ENCODE measurements at regions not wholly inside any gene's neighbourhood (a gene's known extent, or its start where the extent isn't known, plus 50 kb on each side); places are given as distances from the start of the nearest gene placed in this dataset.
A peak's percentile ranks its signal among the peaks of the same experiment; 100 is the strongest.

GRCh38 chr12:90084018-90084417 is 375.4 kb upstream of the ATP2B1 start:
- ATAC-seq (ENCODE audit: low read depth), result no peak
- no peak for DNase-seq
- no peaks in the 10 kb centered on the region for H3K27me3 Mint-ChIP-seq
- H3K27ac Mint-ChIP-seq, result no peak overlapping the region
- H3K9me3 Mint-ChIP-seq, result no peaks in the 10 kb centered on the region
- no peak overlapping the region for H3K4me3 Mint-ChIP-seq
- no peaks in the 10 kb centered on the region for H3K4me1 Mint-ChIP-seq
- H3K36me3 Mint-ChIP-seq, result peaks cover 2% of the 10 kb centered on the region
- POLR2A ChIA-PET, result no interaction called here

GRCh38 chr12:90080616-90081015 is 372.0 kb upstream of the ATP2B1 start:
- no peak overlapping the region for H3K27ac Mint-ChIP-seq
- DNase-seq, result no peak
- H3K4me1 Mint-ChIP-seq, result peaks cover 10% of the 10 kb centered on the region
- POLR2A ChIA-PET, result no interaction called here
- no peak for ATAC-seq (ENCODE audit: low read depth)
- no peaks in the 10 kb centered on the region for H3K36me3 Mint-ChIP-seq
- no peaks in the 10 kb centered on the region for H3K27me3 Mint-ChIP-seq
- H3K9me3 Mint-ChIP-seq, result peaks cover 2% of the 10 kb centered on the region
- no peak overlapping the region for H3K4me3 Mint-ChIP-seq

- no peak overlapping the region for H3K4me3 Mint-ChIP-seq
- POLR2A ChIA-PET, result no interaction called here
Measured at GRCh38 chr12:90079529-90080210, 371.0 kb upstream of the ATP2B1 start.

GRCh38 chr12:90078344-90078743 is 369.7 kb upstream of the ATP2B1 start:
- DNase-seq (no peak), ATAC-seq (ENCODE audit: low read depth) (no peak)
- Mint-ChIP-seq H3K27ac (no peak overlapping the region), H3K4me3 (no peak overlapping the region), H3K36me3 (peaks cover 2% of the 10 kb centered on the region), H3K4me1 (peaks cover 12% of the 10 kb centered on the region), H3K27me3 (peaks cover 3% of the 10 kb centered on the region), H3K9me3 (peaks cover 4% of the 10 kb centered on the region)
- POLR2A ChIA-PET, result no interaction called here

More at GRCh38 chr12:90079529-90080210, 371.0 kb upstream of the ATP2B1 start:
- DNase-seq, result no peak
- H3K36me3 Mint-ChIP-seq, result no peaks in the 10 kb centered on the region
- no peak overlapping the region for H3K27ac Mint-ChIP-seq
- peaks cover 4% of the 10 kb centered on the region for H3K9me3 Mint-ChIP-seq
- H3K27me3 Mint-ChIP-seq, result no peaks in the 10 kb centered on the region
- no peak for ATAC-seq (ENCODE audit: low read depth)
- H3K4me1 Mint-ChIP-seq, result peaks cover 12% of the 10 kb centered on the region

GRCh38 chr12:90077756-90078155 is 369.1 kb upstream of the ATP2B1 start:
- Mint-ChIP-seq H3K4me1 (peaks cover 12% of the 10 kb centered on the region), H3K9me3 (peaks cover 4% of the 10 kb centered on the region), H3K36me3 (peaks cover 2% of the 10 kb centered on the region), H3K4me3 (no peak overlapping the region), H3K27ac (no peak overlapping the region), H3K27me3 (peaks cover 4% of the 10 kb centered on the region)
- DNase-seq, result no peak
- ATAC-seq (ENCODE audit: low read depth), result no peak
- POLR2A ChIA-PET, result no interaction called here

GRCh38 chr12:90076851-90077319 is 368.2 kb upstream of the ATP2B1 start:
- POLR2A ChIA-PET, result no interaction called here
- peaks cover 2% of the 10 kb centered on the region for H3K36me3 Mint-ChIP-seq
- DNase-seq, result no peak
- peak; percentile 61 for ATAC-seq (ENCODE audit: low read depth)
- peaks cover 4% of the 10 kb centered on the region for H3K9me3 Mint-ChIP-seq
- H3K4me1 Mint-ChIP-seq, result peaks cover 12% of the 10 kb centered on the region
- no peak overlapping the region for H3K4me3 Mint-ChIP-seq
- peaks cover 4% of the 10 kb centered on the region for H3K27me3 Mint-ChIP-seq
- H3K27ac Mint-ChIP-seq, result no peak overlapping the region

GRCh38 chr12:90075685-90076084 is 367.0 kb upstream of the ATP2B1 start:
- H3K9me3 Mint-ChIP-seq, result peaks cover 6% of the 10 kb centered on the region
- ATAC-seq (ENCODE audit: low read depth), result peak; percentile 39
- H3K27ac Mint-ChIP-seq, result no peak overlapping the region
- peaks cover 12% of the 10 kb centered on the region for H3K4me1 Mint-ChIP-seq
- DNase-seq, result no peak
- no peak overlapping the region for H3K4me3 Mint-ChIP-seq
- POLR2A ChIA-PET, result no interaction called here
- H3K36me3 Mint-ChIP-seq, result peaks cover 2% of the 10 kb centered on the region
- peaks cover 4% of the 10 kb centered on the region for H3K27me3 Mint-ChIP-seq

GRCh38 chr12:90074086-90074485 is 365.4 kb upstream of the ATP2B1 start:
- ATAC-seq (ENCODE audit: low read depth), result no peak
- Mint-ChIP-seq H3K27me3 (peaks cover 4% of the 10 kb centered on the region), H3K4me3 (no peak overlapping the region), H3K27ac (no peak overlapping the region), H3K36me3 (peaks cover 2% of the 10 kb centered on the region), H3K9me3 (peaks cover 9% of the 10 kb centered on the region), H3K4me1 (peaks cover 12% of the 10 kb centered on the region)
- DNase-seq, result no peak
- POLR2A ChIA-PET, result no interaction called here

GRCh38 chr12:90071996-90072395 is 363.4 kb upstream of the ATP2B1 start:
- Mint-ChIP-seq H3K36me3 (peaks cover 2% of the 10 kb centered on the region), H3K4me3 (no peak overlapping the region), H3K9me3 (peaks cover 9% of the 10 kb centered on the region), H3K27ac (no peak overlapping the region), H3K4me1 (peaks cover 9% of the 10 kb centered on the region), H3K27me3 (peaks cover 4% of the 10 kb centered on the region)
- ATAC-seq (ENCODE audit: low read depth) (no peak), DNase-seq (no peak)
- POLR2A ChIA-PET, result no interaction called here

GRCh38 chr12:90069711-90070110 is 361.1 kb upstream of the ATP2B1 start:
- no peak for DNase-seq
- Mint-ChIP-seq H3K27me3 (peaks cover 4% of the 10 kb centered on the region), H3K36me3 (peaks cover 2% of the 10 kb centered on the region), H3K9me3 (peaks cover 7% of the 10 kb centered on the region), H3K4me3 (no peak overlapping the region), H3K27ac (no peak overlapping the region), H3K4me1 (no peaks in the 10 kb centered on the region)
- ATAC-seq (ENCODE audit: low read depth), result no peak
- POLR2A ChIA-PET, result no interaction called here

GRCh38 chr12:90067791-90068190 is 359.2 kb upstream of the ATP2B1 start:
- peaks cover 7% of the 10 kb centered on the region for H3K9me3 Mint-ChIP-seq
- ATAC-seq (ENCODE audit: low read depth) (no peak), DNase-seq (no peak)
- no peak overlapping the region for H3K27ac Mint-ChIP-seq
- no peak overlapping the region for H3K4me3 Mint-ChIP-seq
- H3K27me3 Mint-ChIP-seq, result no peaks in the 10 kb centered on the region
- H3K36me3 Mint-ChIP-seq, result no peaks in the 10 kb centered on the region
- POLR2A ChIA-PET, result no interaction called here
- no peaks in the 10 kb centered on the region for H3K4me1 Mint-ChIP-seq

GRCh38 chr12:90064852-90065801 is 356.5 kb upstream of the ATP2B1 start:
- Mint-ChIP-seq H3K9me3 (peaks cover 2% of the 10 kb centered on the region), H3K27me3 (no peaks in the 10 kb centered on the region), H3K27ac (no peak overlapping the region), H3K36me3 (no peaks in the 10 kb centered on the region), H3K4me3 (no peak overlapping the region), H3K4me1 (no peaks in the 10 kb centered on the region)
- no peak for DNase-seq
- no peak for ATAC-seq (ENCODE audit: low read depth)
- POLR2A ChIA-PET, result no interaction called here

GRCh38 chr12:90062799-90063198 is 354.2 kb upstream of the ATP2B1 start:
- no peaks in the 10 kb centered on the region for H3K27me3 Mint-ChIP-seq
- H3K4me3 Mint-ChIP-seq, result no peak overlapping the region
- POLR2A ChIA-PET, result no interaction called here
- H3K4me1 Mint-ChIP-seq, result no peaks in the 10 kb centered on the region
- ATAC-seq (ENCODE audit: low read depth) (no peak), DNase-seq (no peak)
- no peaks in the 10 kb centered on the region for H3K36me3 Mint-ChIP-seq
- no peaks in the 10 kb centered on the region for H3K9me3 Mint-ChIP-seq
- H3K27ac Mint-ChIP-seq, result no peak overlapping the region

GRCh38 chr12:90061809-90062208 is 353.2 kb upstream of the ATP2B1 start:
- no peak for DNase-seq
- H3K36me3 Mint-ChIP-seq, result no peaks in the 10 kb centered on the region
- H3K9me3 Mint-ChIP-seq, result no peaks in the 10 kb centered on the region
- H3K4me3 Mint-ChIP-seq, result no peak overlapping the region
- no peaks in the 10 kb centered on the region for H3K27me3 Mint-ChIP-seq
- H3K4me1 Mint-ChIP-seq, result no peaks in the 10 kb centered on the region
- no peak for ATAC-seq (ENCODE audit: low read depth)
- H3K27ac Mint-ChIP-seq, result no peak overlapping the region
- POLR2A ChIA-PET, result no interaction called here
